HS-5 (cell line): ENCODE measurements at regions not wholly inside any gene's neighbourhood (a gene's known extent, or its start where the extent isn't known, plus 50 kb on each side); places are given as distances from the start of the nearest gene placed in this dataset.

Experiments
- DNase-seq: peaks from one replicate; pipeline ENCODE4 v3.0.0-alpha.2; 2012; ENCODE audit warnings: low read depth

- DNase-seq: no peak
These were observed 592.7 kb downstream of the TNS3 start for GRCh38 chr7:46989247-46989646.

DNA sequence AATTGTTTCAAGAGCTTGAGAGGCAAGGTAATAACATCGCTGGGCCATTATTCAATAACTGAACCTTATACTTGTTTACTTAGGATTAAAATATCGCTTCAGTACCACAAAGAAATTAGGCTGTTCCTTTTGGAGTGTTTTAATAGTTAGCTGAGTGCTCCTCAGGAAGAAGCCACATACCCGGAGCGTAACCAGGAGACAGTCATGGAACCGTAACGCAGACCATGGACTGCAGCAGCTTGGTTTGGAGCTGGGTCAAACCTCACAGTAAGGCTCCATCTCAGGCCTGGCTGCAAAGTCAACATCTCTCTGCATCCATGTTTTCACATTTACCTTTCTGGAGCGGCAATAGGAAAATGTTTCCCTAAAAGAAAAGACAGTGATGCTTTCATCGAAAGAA, 599.0 kb downstream of the TNS3 start:
- no peak for DNase-seq

DNA sequence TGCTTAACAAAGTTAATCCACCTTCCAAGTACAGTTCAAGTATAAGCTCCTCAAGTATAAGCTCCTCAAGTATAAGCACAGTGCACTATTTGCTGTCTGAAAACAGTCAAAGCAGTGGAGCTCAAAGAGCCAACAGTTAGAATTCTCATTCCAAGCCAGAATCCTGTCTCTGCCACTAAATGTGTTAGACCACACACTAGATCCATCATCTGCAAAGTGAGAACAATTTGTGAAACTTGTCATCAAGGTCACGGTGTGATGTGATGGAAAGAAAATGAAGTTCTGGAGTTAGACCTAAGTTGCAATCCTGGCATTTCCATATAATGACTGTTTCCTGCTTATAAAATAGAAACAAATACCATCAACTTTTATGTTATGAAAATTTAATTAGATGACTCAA, 602.5 kb downstream of the TNS3 start:
- no peak for DNase-seq

- DNase-seq: no peak
These were observed 606.4 kb downstream of the TNS3 start for GRCh38 chr7:46975493-46975892.

GRCh38 chr7:46972205-46972604, 609.7 kb downstream of the TNS3 start:
- DNase-seq: peak; percentile 94

DNA sequence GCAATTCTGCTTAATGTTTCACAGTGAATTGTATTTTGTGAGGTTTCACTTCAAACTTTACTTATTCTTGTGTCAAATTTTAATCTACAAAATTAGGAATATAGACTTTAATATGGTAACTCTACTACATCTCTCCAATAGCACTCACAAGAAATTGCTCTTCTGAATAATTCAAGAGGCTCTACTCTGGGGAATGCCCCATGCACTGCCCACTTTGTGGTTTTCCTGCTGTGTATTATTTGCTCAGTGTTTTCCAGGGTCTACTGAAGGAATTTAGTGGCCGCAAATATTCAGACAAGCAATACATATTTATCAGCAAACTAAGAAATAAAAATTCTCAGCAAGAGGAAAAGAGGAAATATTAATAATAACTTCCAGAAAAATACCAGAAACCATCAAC, 611.4 kb downstream of the TNS3 start:
- no peak for DNase-seq

DNA sequence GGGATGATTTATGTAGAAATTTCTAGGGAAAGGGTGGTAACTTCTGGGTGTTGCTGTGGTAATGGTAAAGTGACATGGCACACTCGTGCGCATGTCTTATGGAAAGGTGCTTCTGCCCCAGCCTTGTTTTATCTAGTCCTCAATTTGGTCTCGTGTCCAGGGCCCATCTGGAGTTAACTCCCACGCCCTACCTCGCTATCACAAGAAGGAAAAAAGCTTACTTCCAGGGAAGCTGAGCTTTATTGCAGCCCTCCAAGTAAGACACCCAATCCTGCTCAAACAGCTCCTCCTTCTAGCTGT, 611.8 kb downstream of the TNS3 start:
- DNase-seq: no peak

- DNase-seq: peak; percentile 41
These were observed 612.4 kb downstream of the TNS3 start for GRCh38 chr7:46969303-46970130.

DNA sequence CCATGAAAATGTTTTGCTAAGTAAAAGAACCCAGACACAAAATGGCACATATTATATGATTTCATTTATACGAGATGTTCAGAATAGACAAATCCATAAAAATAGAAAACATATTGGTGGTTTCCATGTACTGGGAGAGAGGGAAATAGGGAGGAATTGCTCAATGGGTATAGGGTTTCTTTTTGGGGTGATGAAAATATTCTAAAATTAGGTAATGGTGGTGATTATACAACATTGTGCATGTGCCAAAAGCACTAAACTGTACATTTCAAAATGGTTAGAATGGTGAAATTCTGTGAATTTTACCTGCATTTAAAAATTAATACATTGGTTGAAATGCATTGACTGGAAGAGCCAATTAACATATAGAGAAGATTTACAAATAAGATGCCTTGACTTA, 613.9 kb downstream of the TNS3 start:
- no peak for DNase-seq

DNA sequence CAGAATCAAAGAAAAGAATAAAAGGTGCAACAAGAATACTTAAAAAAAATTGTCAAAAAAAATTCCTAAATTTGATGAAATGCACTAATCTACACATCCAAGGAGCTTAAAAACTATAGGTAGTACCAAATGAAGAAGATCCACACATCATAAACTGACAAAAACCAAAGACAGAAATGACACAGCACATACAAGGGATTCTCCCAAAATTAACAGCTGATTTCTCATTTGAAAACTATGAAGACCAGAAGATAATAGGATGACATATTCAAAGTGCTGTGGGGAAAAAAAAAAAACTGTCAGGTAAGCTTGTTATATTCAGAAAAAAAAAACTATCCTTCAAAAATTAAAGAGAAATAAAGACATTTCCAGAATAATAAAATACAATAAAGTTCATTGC, 618.2 kb downstream of the TNS3 start:
- no peak for DNase-seq

- no peak for DNase-seq
These were observed 620.9 kb downstream of the TNS3 start for GRCh38 chr7:46960970-46961369.

- no peak for DNase-seq
These were observed 624.7 kb downstream of the TNS3 start for GRCh38 chr7:46957195-46957594.

- DNase-seq: no peak
These were observed 626.4 kb downstream of the TNS3 start for GRCh38 chr7:46955531-46955930.

DNA sequence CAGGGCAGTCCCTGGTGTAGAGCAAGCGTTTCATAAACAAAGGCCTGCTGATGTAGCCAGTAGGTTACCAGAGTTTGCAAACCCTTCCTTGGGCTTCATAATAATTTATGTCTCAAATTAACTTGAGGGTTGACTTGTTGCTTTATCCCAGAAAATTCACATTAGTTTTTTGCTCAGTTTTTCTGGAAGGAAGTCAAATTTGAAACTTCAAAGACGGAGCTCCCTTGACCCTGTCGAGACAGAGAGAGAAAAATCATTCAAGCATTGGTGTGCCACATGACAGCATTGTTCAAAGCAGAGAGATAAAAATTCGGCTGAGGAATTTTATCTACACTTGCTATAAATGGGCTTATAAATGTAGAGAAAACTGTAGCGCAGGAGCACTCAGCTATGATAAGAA, 627.7 kb downstream of the TNS3 start:
- no peak for DNase-seq

- no peak for DNase-seq
These were observed 628.9 kb downstream of the TNS3 start for GRCh38 chr7:46953008-46953407.

GRCh38 chr7:46949270-46949931, 632.5 kb downstream of the TNS3 start:
- DNase-seq: no peak

- no peak for DNase-seq
These were observed 633.2 kb downstream of the TNS3 start for GRCh38 chr7:46948716-46949115.

- DNase-seq: no peak
These were observed 636.6 kb downstream of the TNS3 start for GRCh38 chr7:46945328-46945727.

GRCh38 chr7:46943996-46944395, 637.9 kb downstream of the TNS3 start:
- DNase-seq: no peak

- DNase-seq: no peak
These were observed 639.3 kb downstream of the TNS3 start for GRCh38 chr7:46942574-46942973.

GRCh38 chr7:46940178-46940577, 641.7 kb downstream of the TNS3 start:
- no peak for DNase-seq

GRCh38 chr7:46939558-46939957, 642.4 kb downstream of the TNS3 start:
- DNase-seq: no peak

DNA sequence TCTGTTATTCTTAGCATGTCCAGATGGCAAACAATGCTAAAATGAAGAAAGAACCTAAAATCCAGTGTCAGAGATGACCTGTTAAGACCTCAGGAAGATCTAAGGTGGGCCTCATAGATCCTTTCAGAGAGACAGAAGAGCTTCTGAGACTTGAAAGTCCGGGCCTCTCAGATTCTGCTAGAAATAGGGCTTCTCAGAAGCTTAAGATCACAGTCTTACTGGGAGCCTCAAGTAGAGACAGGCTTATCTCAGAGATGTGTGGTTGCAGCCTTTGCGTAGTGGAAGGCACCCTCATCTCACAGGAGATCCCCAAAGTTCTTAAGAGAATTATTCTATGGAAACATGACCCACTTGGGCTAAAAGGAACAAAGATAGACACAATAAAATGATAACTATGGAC, 642.8 kb downstream of the TNS3 start:
- no peak for DNase-seq

GRCh38 chr7:46937826-46938225, 644.1 kb downstream of the TNS3 start:
- DNase-seq: no peak
